ENCODE measurements at regions not wholly inside any gene's neighbourhood (a gene's known extent, or its start where the extent isn't known, plus 50 kb on each side); places are given as distances from the start of the nearest gene placed in this dataset.

- Histone ChIP-seq H3K36me3 (no peaks in the 10 kb centered on the region), H3K27me3 (no peaks in the 10 kb centered on the region), H3K9me3 (no peaks in the 10 kb centered on the region), H3K4me3 (no peak overlapping the region), H3K4me1 (no peaks in the 10 kb centered on the region), H3K27ac (no peak overlapping the region)
- no peak for DNase-seq
- intact Hi-C loops (cut with DNase I; ENCODE audit: low total_unique reads): no loop called here
- no peak for TF ChIP-seq POLR2A (IDR thresholded peaks at IDR 0.05)
- TF ChIP-seq CTCF (IDR thresholded peaks at IDR 0.05): no peak
These were observed 1520.0 kb upstream of the SLC10A2 start for GRCh38 chr13:104586051-104586746.

GRCh38 chr13:104584481-104584880 lies 1518.3 kb upstream of the SLC10A2 start:
- Histone ChIP-seq H3K4me3 (no peak overlapping the region), H3K27me3 (no peaks in the 10 kb centered on the region), H3K36me3 (no peaks in the 10 kb centered on the region), H3K4me1 (no peaks in the 10 kb centered on the region), H3K27ac (no peak overlapping the region), H3K9me3 (no peaks in the 10 kb centered on the region)
- DNase-seq: no peak
- intact Hi-C loops (cut with DNase I; ENCODE audit: low total_unique reads): no loop called here
- TF ChIP-seq POLR2A (IDR thresholded peaks at IDR 0.05) (no peak), CTCF (IDR thresholded peaks at IDR 0.05) (no peak)

GRCh38 chr13:104580931-104581330 lies 1514.7 kb upstream of the SLC10A2 start:
- Histone ChIP-seq H3K27me3 (no peaks in the 10 kb centered on the region), H3K4me3 (no peak overlapping the region), H3K27ac (no peak overlapping the region), H3K36me3 (no peaks in the 10 kb centered on the region), H3K4me1 (no peaks in the 10 kb centered on the region), H3K9me3 (no peaks in the 10 kb centered on the region)
- TF ChIP-seq CTCF (IDR thresholded peaks at IDR 0.05): no peak
- no peak for TF ChIP-seq POLR2A (IDR thresholded peaks at IDR 0.05)
- intact Hi-C loops (cut with DNase I; ENCODE audit: low total_unique reads): no loop called here
- no peak for DNase-seq

GRCh38 chr13:104577071-104577815 lies 1511.0 kb upstream of the SLC10A2 start:
- TF ChIP-seq POLR2A (IDR thresholded peaks at IDR 0.05): no peak
- no peak for TF ChIP-seq CTCF (IDR thresholded peaks at IDR 0.05)
- no peaks in the 10 kb centered on the region for H3K27me3 ChIP-seq
- no peaks in the 10 kb centered on the region for H3K4me1 ChIP-seq
- H3K36me3 ChIP-seq: no peaks in the 10 kb centered on the region
- no peak overlapping the region for H3K4me3 ChIP-seq
- no peak for DNase-seq
- H3K9me3 ChIP-seq: no peaks in the 10 kb centered on the region
- H3K27ac ChIP-seq: no peak overlapping the region
- intact Hi-C loops (cut with DNase I; ENCODE audit: low total_unique reads): no loop called here

GRCh38 chr13:104571893-104572229 lies 1505.6 kb upstream of the SLC10A2 start:
- TF ChIP-seq CTCF (IDR thresholded peaks at IDR 0.05): no peak
- TF ChIP-seq POLR2A (IDR thresholded peaks at IDR 0.05): no peak
- Histone ChIP-seq H3K4me3 (no peak overlapping the region), H3K4me1 (no peaks in the 10 kb centered on the region), H3K9me3 (no peaks in the 10 kb centered on the region), H3K27ac (no peak overlapping the region), H3K36me3 (no peaks in the 10 kb centered on the region), H3K27me3 (no peaks in the 10 kb centered on the region)
- no peak for DNase-seq
- intact Hi-C loops (cut with DNase I; ENCODE audit: low total_unique reads): no loop called here
